Glomerular visceral epithelial cell (primary cell): ENCODE measurements at regions not wholly inside any gene's neighbourhood (a gene's known extent, or its start where the extent isn't known, plus 50 kb on each side); places are given as distances from the start of the nearest gene placed in this dataset.

Experiments used
- DNase-seq: peaks from one replicate; pipeline ENCODE4 v3.0.0-alpha.2; 2016; ENCODE audit errors: extremely low spot score

DNA sequence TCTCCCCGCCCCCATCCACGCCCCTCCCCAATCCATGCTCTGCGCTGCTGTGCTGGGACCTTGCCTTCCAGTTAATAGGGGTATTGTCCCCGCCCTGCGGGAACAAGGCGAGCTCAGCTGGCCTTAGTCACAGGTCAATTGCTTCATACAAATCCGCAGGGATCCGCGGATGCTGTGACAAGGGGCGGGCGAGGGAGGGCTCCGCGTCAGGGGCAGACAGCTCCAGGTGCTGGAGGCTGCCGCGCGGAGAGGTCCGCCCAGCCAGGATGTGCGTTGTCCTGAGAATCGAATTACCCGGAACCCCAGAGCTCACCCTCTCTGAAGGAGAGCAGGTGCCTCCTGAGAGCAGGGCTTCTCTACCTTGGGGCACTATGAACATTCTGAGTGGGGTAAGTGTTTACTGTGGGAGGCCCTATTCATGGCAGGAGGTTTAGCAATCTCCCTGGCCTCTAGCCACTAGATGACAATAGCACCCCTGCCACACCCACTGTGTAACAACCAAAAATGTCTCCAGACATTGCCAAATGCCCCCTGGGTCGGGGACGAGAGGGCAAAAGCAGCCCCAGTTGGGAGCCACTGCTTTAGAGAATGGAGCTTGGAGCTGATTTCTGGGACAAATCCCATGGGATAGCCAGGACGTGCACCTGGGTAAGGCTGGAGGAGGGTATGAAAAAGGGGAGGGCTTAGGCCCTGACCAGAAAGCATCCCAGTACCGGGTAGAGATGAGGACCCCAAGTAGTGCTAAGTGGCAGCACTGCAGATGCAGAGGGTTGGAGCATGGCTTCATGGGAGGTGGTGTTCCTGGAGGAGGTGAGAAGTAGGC is 138.2 kb downstream of the CYLD start:
- DNase-seq = no peak

DNA sequence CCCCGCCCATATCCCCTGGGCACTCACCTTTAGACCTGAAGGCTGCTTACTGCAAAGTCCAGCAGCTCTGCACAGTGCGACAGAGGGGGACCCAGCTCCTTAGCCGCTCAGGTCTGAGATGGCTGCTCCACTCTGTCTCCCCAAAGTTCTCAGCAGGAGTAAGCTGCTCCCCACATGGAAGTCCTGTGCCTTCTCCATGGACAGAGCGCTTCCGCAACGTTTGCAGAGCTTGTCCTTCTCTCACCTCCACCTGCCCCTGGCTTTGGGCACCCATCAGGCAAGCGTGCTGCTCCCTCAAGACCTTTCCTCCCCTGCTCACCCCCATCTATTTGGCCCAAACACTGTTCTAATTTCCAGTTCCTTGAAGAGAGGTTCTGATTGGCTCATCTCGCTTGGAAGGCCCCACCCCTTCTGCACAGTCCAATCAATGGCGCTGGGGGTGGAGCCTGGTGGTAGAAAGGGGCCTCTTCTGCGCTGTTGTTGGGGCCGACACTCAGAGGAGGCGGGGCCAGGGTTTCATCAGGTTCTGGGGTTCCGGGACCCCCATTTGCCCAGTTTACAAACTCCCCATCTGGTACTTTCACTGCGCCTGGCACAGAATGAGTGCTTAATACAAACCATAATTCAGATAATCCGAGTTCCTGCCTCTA is 137.2 kb downstream of the CYLD start:
- no peak for DNase-seq

DNA sequence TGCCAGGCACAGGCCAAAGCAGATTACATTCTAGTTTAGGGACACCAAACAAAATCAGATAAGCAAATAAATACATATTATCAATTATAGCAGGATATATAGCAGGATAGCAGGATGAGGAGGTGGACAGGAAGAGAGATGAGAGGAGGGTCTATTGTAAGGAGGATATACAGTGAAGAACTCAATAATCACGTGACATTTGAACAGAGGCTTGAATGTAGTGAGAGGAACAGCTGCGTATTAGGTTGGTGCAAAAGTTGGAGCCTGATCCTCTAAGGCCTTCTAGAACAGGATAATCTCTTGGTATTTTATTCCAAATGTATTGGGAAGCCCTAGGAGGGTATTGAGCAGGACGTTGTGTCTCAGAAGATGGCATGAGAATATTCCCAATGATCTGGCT is 136.7 kb downstream of the CYLD start:
- DNase-seq = no peak

DNA sequence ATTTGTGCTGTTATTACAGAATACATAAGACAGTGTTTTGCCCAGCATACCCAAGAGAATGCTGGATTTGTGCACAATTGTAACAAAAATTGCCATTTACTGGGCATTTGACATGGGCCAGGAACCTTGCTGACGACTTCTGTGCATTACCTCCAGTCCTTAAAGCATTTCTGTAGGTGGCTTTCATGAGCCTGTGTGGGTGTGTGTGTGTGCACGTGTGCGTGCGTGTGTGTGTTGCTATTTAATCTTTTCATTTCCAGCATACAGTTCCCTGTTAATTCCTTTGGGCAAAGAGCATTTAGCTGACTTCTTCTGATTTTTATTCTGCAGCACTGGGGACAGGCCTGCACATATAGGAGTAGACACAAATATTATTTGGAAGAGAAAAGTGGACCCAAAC is 134.4 kb downstream of the CYLD start:
- DNase-seq = no peak

DNA sequence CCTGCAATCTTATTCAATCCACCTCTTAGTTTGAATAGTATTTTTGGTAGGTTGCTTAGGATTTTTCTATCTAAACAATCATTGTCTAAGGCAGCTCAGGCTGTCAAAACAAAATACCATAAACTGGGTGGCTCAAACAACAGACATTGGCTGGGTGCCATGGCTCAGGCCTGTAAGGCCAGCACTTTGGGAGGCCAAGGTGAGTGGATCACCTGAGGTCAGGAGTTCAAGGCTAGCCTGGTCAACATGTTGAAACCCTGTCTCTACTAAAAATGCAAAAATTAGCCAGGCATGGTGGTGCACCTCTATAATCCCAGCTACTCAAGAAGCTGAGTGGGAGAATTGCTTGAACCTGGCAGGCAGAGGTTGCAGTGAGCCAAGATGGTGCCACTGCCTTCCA is 126.7 kb downstream of the CYLD start:
- no peak for DNase-seq

DNA sequence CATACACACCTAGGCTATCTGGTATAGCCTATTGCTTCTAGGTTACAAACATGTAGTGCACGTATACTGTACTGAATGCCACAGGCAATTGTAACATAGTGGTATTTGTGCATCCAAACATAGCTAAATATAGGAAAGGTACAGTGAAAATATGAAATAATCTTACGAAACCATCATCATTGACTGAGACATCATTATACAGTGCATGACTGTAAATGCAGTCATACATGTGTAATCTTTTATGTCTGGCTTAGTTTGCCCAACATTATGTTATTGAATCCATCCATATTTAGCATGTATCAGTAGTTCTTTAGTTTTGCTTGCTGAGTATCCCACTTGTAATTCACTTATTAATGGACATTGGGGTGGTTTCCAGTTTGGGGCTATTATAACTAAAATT is 124.9 kb downstream of the CYLD start:
- no peak for DNase-seq

DNA sequence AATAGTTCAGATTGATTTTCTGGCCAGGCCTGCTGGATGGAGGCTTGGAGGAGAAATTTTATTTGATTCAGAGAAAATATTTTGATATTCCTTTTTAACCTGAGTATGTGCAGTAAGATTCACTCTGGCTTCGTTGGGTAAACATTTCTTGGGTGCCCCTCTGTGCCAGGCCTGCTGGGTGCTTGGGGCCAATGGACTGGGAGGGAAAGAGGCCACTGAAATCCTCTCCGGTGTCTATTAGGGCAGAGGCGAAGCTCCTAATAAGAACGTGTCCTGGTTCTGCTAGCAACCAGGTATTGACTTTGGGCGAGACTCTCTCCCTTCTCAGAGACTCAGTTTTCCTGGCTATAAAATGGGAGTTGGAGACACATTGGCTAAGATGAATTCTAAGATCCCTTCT is 122.5 kb downstream of the CYLD start:
- DNase-seq = no peak

DNA sequence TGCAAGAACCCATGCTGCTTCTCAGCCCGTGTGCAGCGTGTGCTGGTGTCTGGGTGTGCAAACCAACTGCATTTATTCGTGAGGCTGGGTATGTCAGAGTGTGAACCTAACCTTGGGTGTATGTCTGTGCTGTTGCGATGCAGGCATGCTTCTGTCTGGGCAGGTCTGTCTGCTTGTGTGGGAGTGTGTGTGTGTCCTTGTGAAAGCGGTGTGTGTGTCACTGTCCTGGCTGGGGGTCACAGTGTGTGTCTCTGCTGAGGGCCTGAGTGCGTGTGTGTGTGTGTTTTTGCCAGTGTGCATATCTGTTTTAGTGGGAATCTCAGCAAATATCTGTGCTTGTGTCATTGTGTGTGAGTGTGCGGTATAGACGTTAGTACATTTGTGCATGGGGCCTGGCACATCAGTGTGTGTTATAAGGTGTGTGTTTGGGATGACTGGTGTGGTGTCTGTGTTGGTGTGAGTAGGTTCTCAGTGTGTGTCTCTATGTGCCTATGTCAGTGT is 121.8 kb downstream of the CYLD start:
- DNase-seq = no peak

DNA sequence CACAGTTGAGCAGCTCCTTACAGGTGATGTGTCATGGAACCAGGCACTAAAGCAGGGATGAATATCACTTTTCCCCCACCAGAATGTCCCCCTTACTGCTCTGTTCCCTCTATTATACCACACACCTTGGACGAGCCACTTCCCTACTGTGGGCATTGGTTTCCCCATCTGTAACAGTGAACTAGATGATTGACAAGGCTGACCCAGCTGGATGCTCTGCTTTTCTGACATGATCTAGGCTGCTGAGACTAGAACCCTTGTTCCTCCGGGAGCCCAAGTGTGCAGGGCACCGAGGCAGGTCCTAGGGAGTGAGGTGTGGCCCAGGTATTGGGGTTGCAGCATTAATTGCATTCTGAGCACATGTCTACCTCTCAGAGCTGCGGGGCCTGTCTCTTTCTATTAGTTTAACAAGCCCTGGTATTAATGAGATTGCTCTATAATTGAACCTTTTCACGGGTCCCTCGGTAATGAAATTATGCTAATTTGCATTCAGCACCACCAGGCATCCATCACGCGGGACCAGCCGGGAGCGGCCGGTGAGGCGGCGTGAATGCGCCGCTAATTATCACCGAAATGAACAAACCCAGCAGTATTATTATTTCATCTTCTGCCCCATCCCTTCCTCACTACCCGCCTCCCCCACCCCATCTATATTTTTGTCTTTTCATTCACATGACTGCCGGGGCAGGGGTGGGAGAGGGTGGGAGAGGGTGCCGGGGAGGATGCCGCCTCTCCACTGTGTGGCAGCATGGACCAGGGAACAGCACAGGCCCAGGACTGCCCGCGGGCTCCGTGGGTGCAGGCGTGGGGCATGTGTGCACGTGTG is 121.1 kb downstream of the CYLD start:
- DNase-seq = no peak

DNA sequence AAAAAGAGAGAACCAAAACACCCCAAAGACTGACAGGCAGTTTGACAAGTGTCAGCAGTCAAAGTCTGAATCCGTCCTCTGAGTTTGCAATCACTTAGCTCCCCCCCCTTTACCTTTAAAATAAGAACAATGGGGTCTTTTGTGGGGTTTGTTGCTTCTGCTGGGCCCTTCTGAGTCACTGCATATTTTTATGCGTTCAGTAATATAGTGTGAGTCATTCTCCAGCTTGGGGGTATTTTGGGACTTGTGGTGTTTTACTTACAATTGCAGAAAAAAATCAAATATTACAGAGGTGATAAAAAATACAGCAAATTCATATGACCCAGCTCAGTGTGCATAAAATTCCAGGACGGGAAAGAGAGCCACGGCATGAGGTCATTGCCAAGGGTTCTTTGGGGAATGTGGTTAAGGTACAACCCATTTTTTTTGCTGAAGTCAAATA is 120.1 kb downstream of the CYLD start:
- peak; percentile 11 for DNase-seq

DNA sequence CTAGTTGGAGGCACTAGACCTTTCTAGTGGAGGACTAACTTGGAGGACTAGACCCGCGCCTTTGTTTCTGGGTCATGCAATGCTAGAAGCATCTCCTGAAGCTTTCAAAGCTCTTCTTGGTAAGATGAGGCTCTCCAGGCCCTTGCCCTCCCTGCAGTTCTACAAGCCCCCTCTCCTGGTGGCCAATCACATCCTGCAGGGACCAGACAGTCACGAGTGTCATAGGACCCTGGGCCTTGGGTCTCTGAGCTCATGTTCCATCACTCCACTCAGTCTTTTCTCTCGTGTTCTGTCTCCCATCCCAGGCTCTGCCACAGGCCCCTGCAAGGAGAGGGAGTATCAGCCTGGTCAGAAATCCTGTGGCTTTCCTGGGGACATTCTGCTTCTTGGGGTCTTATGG is 119.6 kb downstream of the CYLD start:
- no peak for DNase-seq

DNA sequence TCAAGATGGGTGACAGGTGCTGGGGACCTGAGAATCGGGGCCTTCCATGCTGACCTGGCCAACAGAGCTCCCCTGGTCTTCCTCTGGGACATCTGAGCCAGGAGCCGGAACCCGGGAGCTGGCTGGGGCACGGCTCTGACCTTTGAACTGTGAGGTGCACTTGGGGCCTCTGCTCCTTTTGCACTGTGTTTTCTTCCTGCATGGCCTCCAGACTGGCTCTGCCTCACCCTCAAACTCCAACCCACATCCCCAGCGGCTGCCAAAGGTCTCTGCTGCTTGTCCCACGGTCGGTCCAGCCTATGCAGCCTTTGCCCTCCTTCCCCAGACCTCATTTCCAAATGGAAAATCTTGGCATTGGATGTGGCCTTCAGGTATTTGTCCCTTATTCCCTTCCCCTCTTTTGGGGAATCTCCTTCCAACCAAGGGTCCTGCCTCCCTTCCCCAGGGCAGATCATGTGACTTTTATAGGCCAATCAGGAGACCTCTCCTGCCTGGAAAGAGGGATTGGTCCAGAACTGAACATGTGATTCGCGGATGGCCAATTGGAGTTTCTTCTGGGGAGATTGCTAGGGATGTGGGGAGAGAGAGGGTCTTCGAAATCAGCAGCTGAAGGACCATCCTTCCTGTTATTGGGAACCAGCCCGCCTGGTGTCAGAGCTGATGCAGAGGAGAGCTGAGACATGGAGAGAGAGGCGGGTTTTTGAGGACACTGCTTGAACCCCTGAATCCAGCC is 117.9 kb downstream of the CYLD start:
- no peak for DNase-seq

DNA sequence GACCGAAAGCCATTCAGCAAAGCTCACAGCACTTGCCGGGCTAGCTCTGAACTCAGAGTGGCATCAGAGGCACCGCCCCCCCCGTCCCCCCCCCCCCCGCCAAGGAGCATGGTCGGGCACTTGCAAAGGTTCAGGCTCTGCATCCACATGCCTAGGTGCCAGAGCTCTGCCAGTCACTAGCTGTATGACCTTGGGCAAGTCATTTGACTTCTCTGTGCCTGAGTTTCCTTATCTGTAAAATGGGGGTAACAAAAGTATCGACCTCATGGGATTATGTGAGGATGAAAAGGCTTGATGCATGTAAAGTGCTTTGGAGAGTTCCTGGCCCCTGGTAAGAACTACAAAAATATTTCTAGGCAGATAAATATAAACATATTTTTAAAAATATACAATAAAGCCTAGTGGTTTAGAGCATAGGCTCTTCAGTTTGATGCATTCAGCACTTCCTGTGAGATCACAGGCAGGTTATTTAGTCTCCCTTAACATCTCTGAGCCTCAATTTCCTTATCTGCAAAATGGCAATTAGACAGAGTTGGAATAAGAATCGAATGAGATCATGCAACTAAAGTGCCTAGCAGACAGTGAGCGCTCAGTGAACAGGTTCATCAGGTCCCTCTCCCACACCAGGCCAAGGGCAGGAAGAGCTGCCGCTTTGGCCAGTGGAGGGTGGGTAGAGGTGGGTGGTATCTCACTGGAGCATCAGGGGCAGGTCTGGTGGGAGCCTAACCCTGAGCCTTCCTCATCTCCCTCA is 117.2 kb downstream of the CYLD start:
- no peak for DNase-seq

DNA sequence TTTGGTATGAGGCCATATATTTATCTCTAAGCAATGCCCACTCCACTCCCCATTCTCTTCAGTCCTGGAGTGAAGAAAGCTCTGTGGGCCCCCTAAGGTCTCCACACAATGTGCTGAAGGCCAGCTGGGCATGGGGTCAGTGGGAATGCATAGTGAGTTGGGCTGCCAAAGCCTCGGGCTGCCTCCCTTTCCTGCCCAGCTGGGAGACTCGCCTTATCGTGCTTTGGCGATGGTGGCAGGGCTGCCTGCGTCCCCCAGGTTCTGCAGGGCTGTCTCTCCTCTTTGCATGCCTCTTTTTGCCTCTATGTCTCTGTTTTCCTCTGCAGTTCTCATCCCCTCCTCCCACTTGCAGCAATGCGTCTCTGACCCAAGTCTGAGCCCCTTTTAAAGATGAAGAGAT is 116.5 kb downstream of the CYLD start:
- DNase-seq = no peak

DNA sequence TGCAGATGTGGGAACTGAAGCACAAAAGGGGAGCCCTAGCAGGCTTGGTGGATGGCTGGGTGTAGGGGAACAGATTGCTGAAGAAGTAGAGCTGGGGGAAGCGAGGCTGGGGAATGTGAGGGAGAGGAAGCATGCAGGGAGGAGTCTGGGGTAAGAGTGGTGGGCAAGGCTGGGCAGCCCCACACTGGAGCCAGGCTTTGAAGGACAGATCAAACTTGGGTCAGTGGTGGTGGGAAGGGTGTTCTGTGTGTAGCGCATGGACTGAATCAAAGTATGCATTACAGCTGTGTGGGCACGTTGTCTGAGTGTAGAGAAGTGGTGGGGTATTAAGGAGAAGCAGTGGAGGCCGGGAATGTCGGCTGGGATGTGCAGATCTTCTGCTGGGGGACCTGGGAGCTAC is 116.0 kb downstream of the CYLD start:
- no peak for DNase-seq

DNA sequence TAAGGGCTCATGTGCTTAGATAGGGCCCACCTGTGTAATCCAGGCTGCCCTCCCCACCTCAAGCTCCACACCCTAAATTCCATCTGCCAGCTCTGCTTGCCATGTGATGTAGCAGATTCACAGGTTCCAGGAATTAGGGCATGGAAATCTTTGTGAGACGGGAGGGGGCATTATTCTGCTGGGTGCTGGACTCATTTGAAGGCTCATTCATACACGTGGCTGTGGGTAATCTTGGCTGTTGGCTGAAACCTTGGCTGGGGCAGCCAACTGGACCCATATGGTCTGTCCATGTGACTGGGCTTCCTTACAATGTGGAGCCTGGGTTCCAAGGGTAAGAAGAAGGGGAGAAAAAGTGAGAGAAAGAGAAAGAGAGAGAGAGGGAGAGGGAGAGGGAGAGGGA is 115.1 kb downstream of the CYLD start:
- no peak for DNase-seq

DNA sequence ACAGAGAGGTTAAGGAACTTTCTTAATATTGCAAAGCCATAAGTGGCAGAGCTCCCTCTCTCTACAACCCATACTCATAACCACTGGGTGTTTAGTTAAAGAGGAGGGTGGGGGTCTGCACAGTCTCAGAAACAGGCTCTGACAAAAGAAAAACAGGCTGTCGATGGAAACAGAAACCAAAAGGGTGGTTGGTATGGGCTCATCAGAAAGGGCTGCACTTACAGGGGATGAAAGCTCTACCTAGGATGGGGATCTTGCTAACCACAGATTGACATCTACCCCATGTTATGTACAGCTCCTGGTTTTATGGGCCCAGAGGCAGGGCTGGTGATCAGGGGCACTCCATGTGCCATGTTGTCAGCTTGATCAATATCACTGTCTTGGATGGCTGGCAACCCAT is 111.4 kb downstream of the CYLD start:
- no peak for DNase-seq
